Gastrocnemius medialis (tissue), 4 donors: ENCODE measurements at regions not wholly inside any gene's neighbourhood (a gene's known extent, or its start where the extent isn't known, plus 50 kb on each side); places are given as distances from the start of the nearest gene placed in this dataset.

Experiments
- POLR2A ChIP-seq, 2 donors: fragments of 450-650 bp; IDR thresholded peaks; one replicate each; pipeline ENCODE4 v1.6.1; 2017; ENCODE audit warnings: antibody characterized with exemption in 2 of 2, mild to moderate bottlenecking in 2 of 2, moderate library complexity in 2 of 2
- TF ChIP-seq, protein P1 (sequence below), 5 experiments: fragments of 450-650 bp in 3 of 5; fragments of 200-600 bp in 2 of 5; sonication (generic) in 2 of 5; IDR thresholded peaks in 4 of 5; conservative IDR thresholded peaks in 1 of 5; 1 replicate in 4 of 5; 2 replicates in 1 of 5; pipeline ENCODE4 v1.5.1; 2016 to 2019; ENCODE audit warnings: antibody characterized with exemption in 5 of 5, mild to moderate bottlenecking in 3 of 5, moderate library complexity in 3 of 5

DNA sequence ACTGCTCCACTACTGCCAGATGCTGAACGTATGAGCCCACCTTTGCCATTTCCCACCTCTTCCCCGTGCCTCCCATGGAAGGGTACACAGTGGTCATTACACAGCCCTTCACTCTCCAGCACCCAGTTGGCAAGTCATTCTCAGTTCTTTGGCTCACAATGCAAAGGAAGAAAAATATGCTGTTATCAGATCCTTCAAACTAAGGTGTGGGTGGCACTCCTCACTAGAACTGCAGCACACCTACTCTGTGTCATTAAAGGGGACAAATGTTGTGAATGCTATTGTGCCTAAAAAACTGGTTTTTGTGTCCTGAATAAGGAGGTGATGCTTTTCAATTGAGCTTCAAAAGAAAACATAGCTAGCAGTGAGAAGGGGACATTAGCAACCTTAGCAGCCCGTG, 183.1 kb upstream of the SNX2 start:
- TF ChIP-seq, protein P1, sequence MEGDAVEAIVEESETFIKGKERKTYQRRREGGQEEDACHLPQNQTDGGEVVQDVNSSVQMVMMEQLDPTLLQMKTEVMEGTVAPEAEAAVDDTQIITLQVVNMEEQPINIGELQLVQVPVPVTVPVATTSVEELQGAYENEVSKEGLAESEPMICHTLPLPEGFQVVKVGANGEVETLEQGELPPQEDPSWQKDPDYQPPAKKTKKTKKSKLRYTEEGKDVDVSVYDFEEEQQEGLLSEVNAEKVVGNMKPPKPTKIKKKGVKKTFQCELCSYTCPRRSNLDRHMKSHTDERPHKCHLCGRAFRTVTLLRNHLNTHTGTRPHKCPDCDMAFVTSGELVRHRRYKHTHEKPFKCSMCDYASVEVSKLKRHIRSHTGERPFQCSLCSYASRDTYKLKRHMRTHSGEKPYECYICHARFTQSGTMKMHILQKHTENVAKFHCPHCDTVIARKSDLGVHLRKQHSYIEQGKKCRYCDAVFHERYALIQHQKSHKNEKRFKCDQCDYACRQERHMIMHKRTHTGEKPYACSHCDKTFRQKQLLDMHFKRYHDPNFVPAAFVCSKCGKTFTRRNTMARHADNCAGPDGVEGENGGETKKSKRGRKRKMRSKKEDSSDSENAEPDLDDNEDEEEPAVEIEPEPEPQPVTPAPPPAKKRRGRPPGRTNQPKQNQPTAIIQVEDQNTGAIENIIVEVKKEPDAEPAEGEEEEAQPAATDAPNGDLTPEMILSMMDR (IDR thresholded peaks at IDR 0.05 in 4 of 5, conservative IDR thresholded peaks at IDR 0.05 in 1 of 5) = no peak
- TF ChIP-seq POLR2A (IDR thresholded peaks at IDR 0.05) = no peak
